Heart right ventricle (tissue), 16 donors: ENCODE measurements at regions not wholly inside any gene's neighbourhood (a gene's known extent, or its start where the extent isn't known, plus 50 kb on each side); places are given as distances from the start of the nearest gene placed in this dataset.

Source experiments
- ATAC-seq, 8 donors: fragments of 200-7000 bp; cut with Tn5 transposase; one replicate each; pipeline ENCODE4 v1.9.1; 2020; ENCODE audit warnings: mild to moderate bottlenecking in 8 of 8, moderate library complexity in 8 of 8, moderate number of reproducible peaks in 1 of 8
- DNase-seq, 2 donors: peaks; one replicate each; pipeline ENCODE4 v3.0.0-alpha.2; 2020
- H3K27ac ChIP-seq, 10 donors: fragments of 200-600 bp; sonication (generic) in 2 of 10; one replicate each; pipeline versions ENCODE4 v1.5.0 to v1.8.0; 2020 to 2022; ENCODE audit warnings: mild to moderate bottlenecking in 3 of 10
- H3K27me3 ChIP-seq, 7 donors: fragments of 200-600 bp; one replicate each; pipeline ENCODE4 v1.8.0; 2021 to 2022; ENCODE audit warnings: mild to moderate bottlenecking in 2 of 7
- H3K36me3 ChIP-seq, 9 donors: fragments of 200-600 bp; sonication (generic) in 1 of 9; one replicate each; pipeline versions ENCODE4 v1.5.0 to v1.8.0; 2020 to 2022; ENCODE audit warnings: mild to moderate bottlenecking in 2 of 9
- H3K4me1 ChIP-seq, 9 donors: fragments of 200-600 bp; sonication (generic) in 1 of 9; one replicate each; pipeline versions ENCODE4 v1.5.0 to v1.8.0; 2020 to 2022; ENCODE audit warnings: mild to moderate bottlenecking in 4 of 9
- H3K4me3 ChIP-seq, 10 donors: fragments of 200-600 bp; sonication (generic) in 2 of 10; one replicate each; pipeline versions ENCODE4 v1.5.0 to v1.8.0; 2020 to 2022; ENCODE audit warnings: mild to moderate bottlenecking in 7 of 10, moderate library complexity in 2 of 10
- H3K9me3 ChIP-seq, 11 donors: fragments of 200-600 bp in 10 of 11; sonication (generic) in 2 of 11; one replicate each; pipeline versions ENCODE4 v1.5.0 to v1.8.0; 2013 to 2022; ENCODE audit warnings: mild to moderate bottlenecking in 2 of 11, control low read depth in 1 of 11, moderate library complexity in 1 of 11
- WGBS, 2 donors: extraction: QIAGEN DNeasy Blood & Tissue Kit; methylation state at CpG; one replicate each; pipeline ENCODE4 v1.1.7; 2013; ENCODE audit warnings: inconsistent platforms in 1 of 2; 5-methylcytosine and 5-hydroxymethylcytosine counted together
- intact Hi-C, 10 donors: fragments of 100-400 bp; cut with DNase I; formaldehyde crosslinking; loops; one replicate each; pipeline versions ENCODE4 v1.11.1 to v1.14.2; 2022
- TF ChIP-seq, protein P1 (sequence below), 9 donors: fragments of 200-600 bp; sonication (generic) in 2 of 9; IDR thresholded peaks; one replicate each; pipeline versions ENCODE4 v1.5.0 to v1.8.0; 2021 to 2022; ENCODE audit warnings: antibody characterized with exemption in 9 of 9, mild to moderate bottlenecking in 5 of 9, moderate library complexity in 1 of 9
- donor health status: Arrhythmogenic right ventricular cardiomyopathy.
- donor health status: ischemic (EF 13 %, LVEDD 7.1; RV severe dilation, severe dysfunction).
- donor health status: healthy with polysubstance abuse.
- donor health status: DM: no; HTN: yes; CAD: no.
- donor health status: DM: no; HTN: no; CAD: no.
- donor health status: ischemic (EF 25% LVEDD 6.9; RV normal size, moderate dysfunction).
- donor health status: ischemic (EF 25% LVEDD 5.7; RV mildly dilated, moderate dysfunction).
- donor health status: healthy.
- donor health status: DM: yes; HTN: yes; CAD: no.
- donor health status: Ischemic cardiomyopathy.
- donor health status: ischemic (EF 35%, LVEDD 5.7; RV mildly dilated, moderate dysfunction).
- donor health status: nonischemic (EF 11% LVEDD 7.7; RV severe dilation, severe dysfunction).
- donor health status: DM: yes; HTN: yes; CAD: no.
- donor health status: PGD.
- donor health status: ischemic (EF 29% LVEDD 5.4; RV normal size, mild dysfunction).
- donor health status: nonischemic (EF 23%, LVEDD 6.1; RV moderate dilation, normal function).

DNA sequence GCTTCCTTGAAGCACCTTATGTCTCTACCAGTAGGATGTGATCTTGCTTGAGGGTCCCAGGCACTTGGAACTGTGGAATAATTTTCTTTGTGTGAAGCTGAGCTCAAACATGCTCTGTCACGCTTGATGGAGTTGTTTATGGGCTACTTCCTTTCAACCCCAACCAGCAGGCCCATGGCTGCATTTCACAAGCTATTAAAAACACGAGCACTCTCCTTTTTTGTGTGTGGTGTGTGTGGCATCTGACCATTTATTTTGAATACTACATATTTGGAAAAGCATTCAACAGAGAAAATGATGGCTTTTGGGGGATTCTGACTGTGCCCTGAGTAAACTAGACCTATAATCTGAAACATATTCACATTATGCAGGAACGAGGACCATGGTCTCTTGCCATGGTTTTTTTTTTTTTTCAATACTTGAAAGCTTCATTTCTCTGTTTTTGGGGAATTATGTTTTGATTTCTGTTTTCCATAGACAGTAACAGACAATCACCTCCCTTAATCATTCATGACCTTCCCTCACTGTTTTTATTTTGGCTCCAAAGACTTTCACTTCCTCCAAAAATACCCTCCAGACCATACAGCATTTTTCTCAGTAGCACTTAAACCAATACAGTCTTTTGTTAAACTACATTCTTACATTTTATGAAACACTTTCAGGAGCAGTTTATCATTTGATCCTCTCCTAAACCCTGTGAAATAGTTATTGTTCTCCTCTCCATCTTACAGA is 233.6 kb upstream of the BMPER start:
- Histone ChIP-seq H3K36me3 (no peaks in the 10 kb centered on the region), H3K27me3 (no peaks in the 10 kb centered on the region), H3K9me3 (no peaks in the 10 kb centered on the region), H3K4me3 (no peak overlapping the region), H3K27ac (no peak overlapping the region), H3K4me1 (no peaks in the 10 kb centered on the region)
- ATAC-seq (no peak), DNase-seq (no peak)
- WGBS, 2 donors, result 60 to 63% methylated on average over 3 of the region's 3 CpGs
- intact Hi-C loops, result no loop called here
- TF ChIP-seq, protein P1, sequence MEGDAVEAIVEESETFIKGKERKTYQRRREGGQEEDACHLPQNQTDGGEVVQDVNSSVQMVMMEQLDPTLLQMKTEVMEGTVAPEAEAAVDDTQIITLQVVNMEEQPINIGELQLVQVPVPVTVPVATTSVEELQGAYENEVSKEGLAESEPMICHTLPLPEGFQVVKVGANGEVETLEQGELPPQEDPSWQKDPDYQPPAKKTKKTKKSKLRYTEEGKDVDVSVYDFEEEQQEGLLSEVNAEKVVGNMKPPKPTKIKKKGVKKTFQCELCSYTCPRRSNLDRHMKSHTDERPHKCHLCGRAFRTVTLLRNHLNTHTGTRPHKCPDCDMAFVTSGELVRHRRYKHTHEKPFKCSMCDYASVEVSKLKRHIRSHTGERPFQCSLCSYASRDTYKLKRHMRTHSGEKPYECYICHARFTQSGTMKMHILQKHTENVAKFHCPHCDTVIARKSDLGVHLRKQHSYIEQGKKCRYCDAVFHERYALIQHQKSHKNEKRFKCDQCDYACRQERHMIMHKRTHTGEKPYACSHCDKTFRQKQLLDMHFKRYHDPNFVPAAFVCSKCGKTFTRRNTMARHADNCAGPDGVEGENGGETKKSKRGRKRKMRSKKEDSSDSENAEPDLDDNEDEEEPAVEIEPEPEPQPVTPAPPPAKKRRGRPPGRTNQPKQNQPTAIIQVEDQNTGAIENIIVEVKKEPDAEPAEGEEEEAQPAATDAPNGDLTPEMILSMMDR (IDR thresholded peaks at IDR 0.05), result no peak

DNA sequence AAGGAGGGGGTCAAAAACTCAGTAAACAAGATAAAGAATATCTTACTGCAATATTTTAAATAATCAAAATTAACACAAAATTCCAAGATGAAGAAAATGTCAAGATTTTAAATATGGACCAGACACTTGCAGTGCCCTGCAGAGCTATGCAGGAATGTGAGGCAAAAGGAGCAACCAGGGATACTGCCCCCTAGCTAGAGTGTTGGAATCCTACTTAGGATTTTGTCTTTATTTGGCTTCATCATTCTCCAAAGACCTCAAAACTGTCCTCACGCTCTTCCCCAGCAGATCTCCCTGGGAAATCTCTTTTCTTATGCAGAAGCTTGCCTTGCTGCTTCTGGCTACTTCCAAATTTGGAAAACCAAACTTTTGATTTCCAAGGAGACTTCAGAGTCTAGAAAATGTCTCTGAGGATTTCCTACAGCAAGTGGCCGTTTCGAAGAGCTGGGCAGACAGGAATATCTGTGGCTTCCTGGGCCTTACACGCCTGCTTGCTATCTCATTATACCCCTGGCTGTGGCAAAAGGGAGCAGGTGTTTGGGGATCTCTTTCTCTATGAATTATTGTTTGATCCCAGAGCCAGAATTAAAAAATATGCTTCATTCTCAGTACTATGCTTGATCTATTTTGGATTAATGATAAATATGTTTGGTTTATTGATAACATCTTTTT is 232.2 kb upstream of the BMPER start:
- WGBS, 2 donors, result 75 to 83% methylated on average over 4 of the region's 4 CpGs
- DNase-seq, result no peak
- H3K27me3 ChIP-seq, result no peaks in the 10 kb centered on the region
- intact Hi-C loops, result no loop called here
- H3K4me3 ChIP-seq, result no peak overlapping the region
- no peak overlapping the region for H3K27ac ChIP-seq
- TF ChIP-seq, protein P1 (IDR thresholded peaks at IDR 0.05), result no peak
- no peaks in the 10 kb centered on the region for H3K9me3 ChIP-seq
- H3K4me1 ChIP-seq, result no peaks in the 10 kb centered on the region
- H3K36me3 ChIP-seq, result no peaks in the 10 kb centered on the region
- no peak for ATAC-seq

DNA sequence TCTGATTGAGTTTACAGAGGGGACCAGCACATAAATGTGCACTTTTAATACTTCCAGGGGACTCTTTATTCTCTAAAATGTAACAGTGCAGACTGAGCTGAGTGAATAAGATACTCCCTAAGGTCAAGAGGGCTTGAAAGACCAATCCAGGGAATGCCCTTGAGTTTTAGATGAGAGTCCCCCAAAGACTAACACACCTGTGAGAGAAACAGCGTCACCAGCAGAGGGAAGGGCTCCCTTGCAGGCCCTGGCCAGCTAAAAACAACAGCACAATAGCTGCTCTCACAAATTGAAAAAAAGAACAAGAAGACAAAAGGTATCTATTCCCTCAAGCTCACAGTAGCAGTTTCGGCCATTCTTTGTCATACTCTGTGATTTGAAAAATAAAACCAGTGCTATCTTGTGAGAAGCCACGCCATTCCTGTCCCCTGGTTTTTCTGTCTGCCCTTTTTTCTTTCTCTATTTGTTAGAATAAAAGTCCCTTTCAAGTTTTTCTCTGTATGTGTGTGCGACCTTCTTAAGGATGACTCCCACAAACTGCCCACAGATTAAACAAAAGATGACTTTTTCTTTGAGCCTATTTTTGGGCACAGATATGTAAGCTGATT is 230.4 kb upstream of the BMPER start:
- Histone ChIP-seq H3K27ac (no peak overlapping the region), H3K4me1 (no peaks in the 10 kb centered on the region), H3K4me3 (no peak overlapping the region), H3K27me3 (no peaks in the 10 kb centered on the region), H3K36me3 (no peaks in the 10 kb centered on the region), H3K9me3 (peaks cover 0 to 15% (median 5%) of the 10 kb centered on the region in 11 donors)
- 95 to 96% methylated on average over 4 of the region's 4 CpGs for WGBS, 2 donors
- TF ChIP-seq, protein P1 (IDR thresholded peaks at IDR 0.05), result no peak
- intact Hi-C loops, result no loop called here
- no peak for ATAC-seq
- DNase-seq, result no peak

DNA sequence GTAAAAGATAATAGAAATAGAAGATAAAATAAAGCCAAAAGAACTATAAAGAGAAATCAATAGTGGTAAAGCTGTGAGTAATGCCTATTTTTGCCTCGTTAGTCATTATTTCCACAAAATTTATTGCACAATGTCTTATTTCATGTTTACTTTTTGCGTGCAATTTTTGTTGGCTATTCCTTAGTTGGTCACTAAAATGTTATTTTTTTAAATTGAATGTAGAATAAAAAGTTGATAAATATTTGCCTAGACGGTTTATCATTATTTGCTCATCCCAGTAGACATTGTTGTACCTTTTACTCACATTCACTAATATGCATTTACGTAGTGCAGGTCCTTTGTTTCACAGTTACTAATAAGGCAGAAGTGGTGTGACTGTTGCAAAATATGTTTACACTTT is 227.8 kb upstream of the BMPER start:
- Histone ChIP-seq H3K4me1 (no peaks in the 10 kb centered on the region), H3K27ac (no peak overlapping the region), H3K27me3 (no peaks in the 10 kb centered on the region), H3K36me3 (no peaks in the 10 kb centered on the region), H3K9me3 (peaks cover 0 to 20% (median 5%) of the 10 kb centered on the region in 11 donors), H3K4me3 (no peak overlapping the region)
- TF ChIP-seq, protein P1 (IDR thresholded peaks at IDR 0.05), result no peak
- intact Hi-C loops, result no loop called here
- no peak for ATAC-seq
- WGBS, 2 donors, result 86 to 97% methylated on average over 4 of the region's 4 CpGs
- no peak for DNase-seq
